NCI-H187 treated with DMSO at 0.1 percent for 48 hours (cell line): ENCODE measurements at regions not wholly inside any gene's neighbourhood (a gene's known extent, or its start where the extent isn't known, plus 50 kb on each side); places are given as distances from the start of the nearest gene placed in this dataset.

Experiments used
- DNase-seq: peaks from one replicate; lab custom pipeline; 2025; lab: John Stamatoyannopoulos, UW

DNA sequence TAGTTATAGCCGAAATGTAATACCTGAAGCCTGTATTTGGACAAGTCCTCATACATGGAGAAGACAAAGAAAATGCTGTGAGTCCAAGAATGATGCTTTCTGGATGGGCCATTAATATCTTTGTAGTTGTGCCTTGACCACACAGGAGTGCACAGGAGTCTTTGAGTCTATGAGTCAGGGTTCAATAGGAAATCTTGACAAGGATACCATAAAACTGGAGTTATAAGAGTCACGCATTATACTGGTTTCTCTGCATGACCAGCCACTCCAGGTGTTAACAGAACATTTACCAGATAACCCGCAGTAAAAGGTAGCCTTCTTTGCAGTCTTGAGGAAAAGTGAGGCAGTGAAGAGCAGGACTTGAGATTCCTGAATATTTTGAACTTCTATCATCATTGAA lies 464.6 kb upstream of the PKN2 start:
- no peak for DNase-seq

DNA sequence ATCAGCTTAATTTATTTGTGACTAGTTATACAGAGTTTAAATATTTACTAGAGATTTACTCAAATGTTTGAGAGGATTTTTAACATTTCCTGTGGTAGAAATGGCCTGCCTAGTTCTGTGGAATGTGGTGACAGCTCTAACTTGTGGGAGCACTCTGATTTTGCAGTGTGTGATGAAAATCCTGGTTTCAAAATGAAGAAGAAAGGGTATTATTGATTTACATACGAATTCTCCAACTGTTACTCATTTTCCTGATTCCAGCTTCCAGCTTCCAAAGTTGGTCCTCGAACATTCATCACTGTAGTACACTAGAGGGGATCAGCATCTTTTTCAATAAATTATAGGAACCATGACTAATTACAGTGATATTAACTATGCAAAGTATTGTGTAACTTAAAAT lies 462.7 kb upstream of the PKN2 start:
- DNase-seq, result no peak

DNA sequence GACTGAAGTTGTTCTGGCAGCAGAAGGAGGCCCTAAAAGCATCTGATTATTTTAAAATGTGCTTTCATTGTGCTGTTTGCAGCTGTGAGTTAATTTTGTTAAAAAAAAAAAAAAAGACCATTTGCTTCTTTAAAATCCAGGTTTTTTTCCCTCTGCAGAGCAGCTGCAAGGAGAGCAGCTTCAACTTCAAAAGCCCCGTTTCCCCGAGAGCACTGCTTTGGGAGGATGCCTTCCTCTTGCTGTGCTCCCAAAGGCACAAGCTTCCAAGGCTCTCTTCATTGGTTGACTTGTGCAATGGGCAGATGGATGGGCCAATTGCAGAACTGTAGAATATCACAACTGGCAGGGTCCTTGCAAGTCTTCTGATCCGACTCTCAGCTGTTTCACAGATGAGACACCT lies 459.2 kb upstream of the PKN2 start:
- no peak for DNase-seq

DNA sequence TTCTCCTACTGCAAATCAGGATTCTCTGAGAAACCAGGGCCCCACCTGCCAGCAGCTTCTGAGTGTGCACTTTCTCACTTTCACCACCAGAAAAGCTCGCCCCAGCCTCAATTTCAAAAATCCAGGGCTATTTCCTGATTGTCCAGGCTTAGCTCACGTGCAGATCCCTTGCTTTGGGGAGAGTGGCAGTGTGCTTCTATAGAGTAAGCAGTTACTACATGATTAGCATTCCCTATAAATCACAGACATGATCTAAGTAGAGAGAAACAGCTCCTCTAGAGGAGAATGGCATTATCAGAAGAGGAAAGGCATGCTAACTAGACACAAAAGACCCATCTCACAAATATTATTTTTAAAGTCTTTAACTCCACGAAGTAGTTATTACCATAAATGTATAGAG lies 456.0 kb upstream of the PKN2 start:
- no peak for DNase-seq

DNA sequence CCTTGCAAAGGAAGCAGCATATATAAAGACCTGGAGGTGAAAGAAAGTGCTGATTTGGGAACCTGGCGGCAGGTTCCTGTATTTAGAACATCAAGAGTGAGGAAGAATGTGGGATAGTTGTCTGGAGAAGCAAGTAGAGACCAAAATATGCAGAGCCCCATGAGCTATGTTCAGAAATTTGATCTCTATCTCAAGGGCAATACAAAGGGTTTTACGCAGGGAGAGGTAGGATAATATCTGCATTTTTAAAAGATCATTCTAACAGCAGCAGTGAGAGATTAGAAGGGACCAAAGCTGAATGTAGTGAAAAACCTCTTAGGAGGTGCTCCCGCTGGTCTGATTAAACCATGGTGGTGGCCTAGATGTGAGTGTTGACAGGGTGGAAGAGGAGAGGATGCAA lies 453.9 kb upstream of the PKN2 start:
- DNase-seq, result no peak

DNA sequence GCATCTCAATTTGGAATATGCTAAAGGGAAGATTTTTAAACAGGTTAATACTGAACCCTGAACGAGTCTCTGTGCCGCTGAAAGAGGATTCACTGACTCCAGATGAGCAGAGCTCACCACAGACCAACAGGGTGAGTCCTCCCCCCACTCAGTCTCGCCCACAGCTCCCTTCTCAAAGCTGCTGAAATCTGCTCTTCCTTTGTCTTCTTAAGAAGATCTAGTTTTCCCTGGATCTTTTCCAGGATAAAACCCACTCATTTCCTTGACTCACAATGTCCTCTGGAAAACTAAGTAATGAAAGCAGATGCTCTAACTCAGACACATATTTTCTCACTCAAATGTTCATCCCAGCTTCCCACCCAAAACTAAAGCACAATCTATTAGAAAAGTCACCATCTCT lies 447.0 kb upstream of the PKN2 start:
- DNase-seq, result no peak

DNA sequence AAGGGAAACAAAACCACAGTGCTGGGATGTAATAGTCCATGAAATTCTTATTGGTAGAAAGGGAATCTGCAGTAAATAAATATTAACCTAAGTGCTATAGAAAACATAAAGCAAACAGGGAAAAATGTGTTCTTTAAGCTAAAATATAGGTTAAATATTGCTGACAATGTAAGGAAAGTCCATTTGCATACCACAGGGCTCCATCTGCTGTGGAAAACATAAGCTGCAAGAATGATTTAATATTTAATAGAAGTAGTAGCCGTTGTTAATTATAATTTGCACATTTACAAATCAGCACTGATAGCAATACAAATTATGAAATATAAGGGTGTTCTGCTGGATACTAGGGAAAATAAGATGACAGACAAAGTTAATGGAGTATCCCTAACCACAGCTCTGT lies 444.9 kb upstream of the PKN2 start:
- DNase-seq, result no peak

DNA sequence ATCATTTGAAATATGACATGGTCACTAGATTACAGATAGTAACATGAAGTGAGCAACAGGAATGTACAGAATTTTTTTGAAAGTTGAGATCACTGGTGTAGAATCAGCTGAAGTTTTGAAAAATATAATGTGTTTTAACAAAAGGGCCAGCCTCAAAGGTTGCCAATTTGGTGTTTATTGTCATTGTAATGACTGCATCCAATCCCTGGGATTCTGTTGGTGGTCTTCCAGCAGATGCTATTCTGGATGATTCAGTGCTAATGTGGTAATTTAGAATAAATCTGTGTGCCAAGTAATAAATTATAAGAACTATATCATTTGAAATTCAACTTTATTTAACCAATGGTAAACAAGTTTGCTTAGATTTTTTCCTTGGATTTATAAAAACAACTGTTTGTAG lies 436.4 kb upstream of the PKN2 start:
- DNase-seq, result no peak

DNA sequence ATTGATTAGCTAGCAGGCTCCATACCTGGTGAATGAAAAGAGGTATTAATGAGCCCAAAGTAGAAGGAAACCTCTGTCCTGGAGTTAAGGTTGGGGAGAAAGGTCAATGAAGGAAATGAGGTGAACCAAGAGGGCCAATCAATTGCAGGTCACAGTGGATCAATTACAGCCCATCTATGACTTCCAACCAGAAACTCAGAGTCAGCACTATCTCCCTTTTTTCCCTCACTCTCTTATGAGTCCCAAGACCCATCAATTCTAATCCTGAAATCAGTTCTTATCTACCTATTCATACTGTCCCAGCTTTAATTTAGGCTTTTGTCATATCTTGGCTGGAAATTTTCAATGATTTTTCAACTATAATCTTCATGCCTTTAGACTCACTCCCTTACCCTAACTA lies 433.2 kb upstream of the PKN2 start:
- DNase-seq, result no peak

DNA sequence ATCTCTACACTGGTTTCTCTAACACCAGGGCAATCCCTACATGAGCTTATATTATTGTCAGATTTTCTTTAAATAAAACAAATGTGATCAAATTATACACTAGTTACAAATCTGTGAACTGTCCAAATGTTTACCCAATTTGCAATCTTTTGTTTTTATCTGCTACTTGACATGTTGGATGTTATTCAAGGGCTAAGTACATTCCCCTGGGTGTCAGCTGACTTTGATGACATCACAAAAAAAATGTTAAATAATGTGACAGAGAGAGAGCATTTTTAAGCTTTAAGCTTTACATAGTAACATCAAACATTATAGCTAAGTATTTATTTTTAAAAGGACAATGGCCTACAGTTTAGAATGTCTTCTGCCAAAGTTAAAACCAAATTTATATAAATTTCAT lies 431.3 kb upstream of the PKN2 start:
- no peak for DNase-seq

DNA sequence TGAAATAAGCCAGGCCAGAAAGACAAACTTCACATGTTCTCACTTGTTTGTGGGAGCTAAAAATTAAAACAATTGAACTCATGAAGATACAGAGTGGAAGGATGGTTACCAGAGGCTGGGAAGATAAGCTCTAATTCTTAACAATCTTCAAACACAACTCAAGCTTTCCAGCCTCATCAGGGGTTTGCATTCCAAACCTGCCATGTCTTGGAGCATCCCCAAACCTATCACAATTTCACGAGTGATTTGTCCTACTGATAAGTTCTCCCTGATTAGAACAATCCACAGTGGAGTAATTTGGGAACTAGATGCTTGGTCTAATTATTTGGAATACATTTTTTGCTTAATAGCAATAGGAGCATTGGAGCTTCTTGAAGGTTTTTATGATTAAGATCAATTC lies 418.5 kb upstream of the PKN2 start:
- DNase-seq, result no peak

DNA sequence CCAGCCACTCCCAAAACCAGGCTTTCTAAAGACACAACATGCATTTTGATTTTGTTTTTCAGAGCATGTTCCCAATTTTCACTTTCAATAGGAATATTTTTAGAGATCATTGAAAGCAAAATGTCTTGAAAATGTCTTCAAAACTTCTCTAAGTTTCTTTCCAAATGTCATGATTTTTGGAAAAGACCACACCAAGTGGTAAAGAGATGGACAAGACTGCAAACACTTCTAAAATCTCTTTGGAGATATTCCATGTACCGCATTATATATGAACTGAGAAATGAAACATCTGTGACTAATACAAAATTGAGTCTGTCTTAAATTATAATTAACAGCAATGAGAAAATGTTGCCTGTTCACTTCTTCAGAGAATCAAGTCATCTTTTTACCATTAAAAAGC lies 418.0 kb upstream of the PKN2 start:
- no peak for DNase-seq

DNA sequence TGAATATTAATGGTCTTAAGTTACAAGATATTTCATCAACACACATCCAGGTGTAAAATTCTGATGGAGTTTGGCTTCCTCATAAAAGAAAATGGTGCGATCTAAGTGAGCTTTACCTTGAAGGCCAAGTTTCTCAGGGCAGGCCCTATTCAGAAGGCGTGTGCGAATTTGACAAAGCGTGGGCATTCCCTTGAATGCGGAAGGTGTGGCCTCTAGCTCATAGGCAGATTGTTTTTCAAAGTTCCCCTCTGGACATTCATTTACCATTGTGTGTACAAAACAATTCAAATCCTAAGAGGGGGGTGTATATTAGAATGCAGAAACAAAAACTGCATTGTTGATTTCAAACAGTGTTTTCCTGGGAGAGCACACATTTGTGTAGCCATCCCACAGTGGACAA lies 411.9 kb upstream of the PKN2 start:
- no peak for DNase-seq

DNA sequence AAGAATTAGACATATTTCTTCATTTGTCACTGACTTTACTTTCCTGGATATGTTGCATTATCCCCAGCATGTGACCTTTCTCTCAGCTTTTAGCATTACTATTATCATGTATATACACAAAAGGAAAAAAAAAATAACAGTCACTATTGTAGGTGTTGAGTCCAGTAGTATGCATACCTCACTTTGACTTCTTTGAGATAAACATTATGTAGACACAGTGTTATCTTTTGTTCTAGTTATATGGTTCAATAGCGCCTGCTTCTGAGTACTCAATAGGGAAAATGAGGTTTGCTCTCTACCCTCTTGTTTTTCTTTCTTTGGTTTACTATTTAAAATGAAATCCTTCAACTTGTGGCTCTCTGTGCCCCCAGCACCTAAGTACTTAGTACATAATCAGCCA lies 409.6 kb upstream of the PKN2 start:
- DNase-seq, result no peak

DNA sequence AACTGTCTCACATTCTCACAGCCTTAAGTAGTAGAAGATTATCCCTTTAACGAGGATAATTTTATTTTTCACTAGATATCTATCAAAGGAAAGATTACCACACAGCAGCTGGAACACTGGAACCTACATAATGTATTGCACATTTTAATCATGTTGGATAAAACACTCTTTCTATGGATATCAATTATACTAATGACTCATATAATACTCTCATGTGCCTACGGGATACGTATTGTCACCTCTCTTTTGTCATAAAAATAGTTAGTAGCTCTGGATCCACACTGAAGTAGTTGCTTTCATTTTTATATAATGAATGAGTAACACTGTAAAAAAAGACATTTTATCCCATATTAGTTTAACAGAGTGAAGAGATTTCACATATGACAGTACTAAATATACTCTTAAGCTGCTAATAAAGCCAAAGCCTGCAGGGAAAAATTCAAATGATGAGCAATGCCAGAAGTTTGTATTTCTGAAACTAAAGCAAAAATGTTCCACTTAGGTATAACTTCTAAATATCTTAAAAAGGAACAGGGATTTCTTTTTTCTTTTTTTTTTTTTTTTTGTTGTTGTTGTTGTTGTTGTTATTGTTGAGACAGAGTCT lies 408.7 kb upstream of the PKN2 start:
- DNase-seq, result no peak

DNA sequence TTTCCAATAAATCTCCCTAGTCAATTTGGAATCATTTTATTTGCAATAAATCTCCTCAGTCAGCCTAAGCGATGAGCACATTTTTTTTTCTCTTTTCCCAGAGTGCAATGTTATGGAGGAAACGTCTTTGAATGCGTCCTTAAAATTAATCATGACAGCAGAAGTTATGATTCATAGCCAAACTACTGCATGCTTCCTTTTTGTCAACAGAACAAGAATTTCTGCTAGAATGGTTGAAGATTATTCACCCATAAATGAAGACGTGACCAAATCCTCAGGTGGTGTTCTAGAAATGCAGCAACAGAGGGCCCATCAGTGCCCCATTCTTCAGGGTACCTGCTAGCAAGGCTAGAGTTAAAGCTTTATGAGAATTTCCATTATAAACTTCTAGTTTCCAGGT lies 407.9 kb upstream of the PKN2 start:
- no peak for DNase-seq

DNA sequence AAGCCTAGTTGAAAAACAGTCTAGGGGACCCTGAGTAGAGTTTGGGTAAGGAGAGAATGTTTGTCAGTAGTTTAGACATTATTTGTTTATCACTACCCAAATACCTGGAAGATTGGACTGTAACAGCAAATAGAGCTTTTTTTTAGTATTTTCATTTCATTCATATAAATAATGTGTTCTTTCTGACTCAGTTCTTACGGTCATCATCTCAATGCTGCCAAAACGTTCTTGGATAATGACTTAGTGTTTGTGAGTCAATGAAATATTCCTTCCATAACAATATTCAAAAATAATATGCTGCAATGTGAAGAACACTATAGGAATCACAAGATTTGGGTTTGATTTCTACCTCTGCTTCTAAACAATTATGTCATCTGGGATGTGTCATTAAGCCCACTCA lies 400.0 kb upstream of the PKN2 start:
- DNase-seq, result no peak

DNA sequence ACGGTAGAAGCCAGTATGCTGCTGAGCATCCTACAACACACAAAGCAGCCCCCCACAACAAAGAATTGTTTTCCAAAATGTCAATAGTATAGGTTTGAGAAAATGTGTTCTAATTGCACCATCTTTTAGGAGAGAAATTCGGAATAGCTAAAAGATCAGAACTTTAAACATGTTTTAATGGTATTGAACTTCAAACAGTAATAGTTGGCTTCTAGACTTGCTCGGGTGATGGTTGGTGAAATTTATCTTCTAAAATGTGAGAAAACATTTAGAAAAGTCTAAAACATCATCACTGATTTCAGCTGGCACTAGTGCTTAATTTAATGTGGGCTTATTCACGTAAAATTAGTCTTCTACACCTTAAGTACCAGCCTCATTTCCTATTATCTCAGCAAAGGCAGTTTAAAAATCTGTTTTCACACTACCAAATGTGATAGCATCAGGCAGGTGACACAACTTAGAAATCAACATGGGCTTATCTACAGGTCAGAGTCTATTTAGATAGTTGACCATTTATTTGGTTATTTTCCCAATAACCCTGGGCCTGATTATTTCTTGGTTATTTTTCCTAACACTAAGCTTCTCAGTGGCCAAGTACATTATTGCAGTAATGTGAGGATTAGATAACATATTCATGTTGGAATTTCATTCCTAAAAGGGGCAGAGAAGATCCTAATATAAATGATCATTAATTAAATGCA lies 399.3 kb upstream of the PKN2 start:
- DNase-seq, result no peak

DNA sequence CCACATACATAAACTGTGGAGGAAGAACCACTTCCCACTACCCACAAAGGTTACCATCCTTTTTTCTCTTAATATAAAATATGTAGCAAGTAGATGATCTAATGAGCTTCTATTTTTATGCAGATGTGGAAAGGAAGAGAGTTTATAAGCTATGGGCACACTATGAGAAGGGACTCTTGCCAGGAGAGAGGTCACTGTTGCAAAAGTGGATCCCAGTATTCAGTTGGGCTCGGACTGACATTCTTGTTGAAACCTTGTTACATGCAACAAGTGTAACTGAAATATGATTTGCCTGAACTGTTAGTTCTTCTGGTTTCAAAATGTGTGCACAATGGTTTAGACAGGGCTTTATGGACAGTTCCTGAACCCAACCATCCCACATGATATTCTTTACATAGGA lies 397.4 kb upstream of the PKN2 start:
- no peak for DNase-seq

DNA sequence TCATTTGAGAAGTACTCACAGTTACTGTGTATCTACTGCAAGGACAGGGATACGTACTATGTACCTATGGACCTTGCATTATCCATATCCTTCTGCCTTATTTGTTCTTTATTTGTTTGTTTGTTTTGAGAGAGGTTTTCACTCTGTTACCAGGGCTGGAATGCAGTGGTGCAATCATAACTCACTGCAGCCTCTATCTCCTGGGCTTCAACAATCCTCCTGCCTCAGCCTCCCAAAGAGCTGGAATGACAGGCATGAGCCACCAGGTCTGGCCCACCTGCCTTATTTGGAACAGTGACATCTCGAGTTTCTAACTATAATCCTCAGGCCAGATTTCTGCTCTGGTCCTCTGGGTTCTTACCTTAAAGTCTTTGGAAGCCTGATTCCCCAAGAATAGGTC lies 395.5 kb upstream of the PKN2 start:
- DNase-seq, result no peak

DNA sequence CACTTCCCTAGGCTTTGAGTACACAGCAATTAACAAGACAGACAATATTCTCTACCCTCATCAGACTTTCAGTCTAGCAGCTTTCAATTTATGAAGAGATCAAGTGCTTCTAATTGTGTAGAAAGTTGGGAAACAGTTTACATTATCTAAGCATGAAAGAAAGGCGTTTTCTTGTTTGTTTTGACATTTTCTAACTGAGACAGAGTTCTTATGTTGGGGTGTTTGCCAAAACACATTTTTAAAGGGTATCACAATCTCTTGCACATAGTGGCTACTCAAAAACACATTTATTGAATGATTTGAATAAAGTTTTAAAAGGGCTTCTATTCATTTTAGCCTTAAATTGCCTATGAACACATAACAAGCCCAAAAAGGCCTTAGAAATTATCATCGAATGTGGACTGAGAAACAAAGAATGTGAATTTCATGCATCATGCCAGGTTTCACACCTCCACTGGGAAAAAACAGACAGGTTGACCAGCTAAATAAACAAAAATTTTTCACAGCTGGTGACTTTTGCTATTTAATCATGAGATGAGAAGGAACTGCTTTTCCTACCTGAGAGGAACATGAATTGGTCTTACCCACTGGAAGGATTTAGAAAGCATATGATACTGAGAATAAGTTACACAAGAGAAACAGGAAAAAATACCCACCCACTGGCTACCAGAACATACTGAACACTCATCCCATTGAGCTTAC lies 394.5 kb upstream of the PKN2 start:
- no peak for DNase-seq

DNA sequence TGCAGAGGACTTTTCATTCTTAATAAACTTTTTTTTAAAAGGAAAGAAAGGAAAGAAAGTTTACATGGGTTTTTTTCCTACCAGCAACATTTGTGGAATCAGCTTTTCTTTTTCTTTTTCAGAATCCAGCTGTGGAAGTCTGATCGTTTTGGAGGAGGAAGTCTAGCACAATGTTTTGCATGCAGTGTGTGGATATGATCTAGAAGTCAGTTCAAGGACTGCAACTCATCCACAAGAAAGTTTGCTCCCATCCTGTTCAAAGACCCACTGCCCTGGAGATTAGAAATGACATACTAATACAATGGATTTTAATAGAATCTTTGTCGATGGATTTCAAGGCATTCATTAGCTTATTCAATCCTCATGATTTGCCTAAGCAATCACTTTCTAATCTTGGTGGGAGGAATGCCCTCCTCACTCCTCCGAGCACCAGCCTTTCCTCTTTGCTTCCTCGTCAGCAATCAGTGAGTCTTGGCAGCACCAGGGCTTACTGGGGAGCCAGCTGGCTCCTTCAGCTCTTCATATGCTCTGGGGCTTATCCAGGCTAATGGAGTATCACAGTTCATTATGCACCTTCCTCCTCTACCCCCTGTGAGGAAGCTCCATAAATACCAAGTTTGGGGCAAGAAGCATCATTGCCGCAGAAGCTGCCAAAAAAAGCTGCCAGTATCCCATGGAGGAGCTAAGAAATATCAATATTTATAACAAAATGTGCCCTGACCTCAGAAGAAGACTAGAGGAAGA lies 392.3 kb upstream of the PKN2 start:
- DNase-seq, result no peak

DNA sequence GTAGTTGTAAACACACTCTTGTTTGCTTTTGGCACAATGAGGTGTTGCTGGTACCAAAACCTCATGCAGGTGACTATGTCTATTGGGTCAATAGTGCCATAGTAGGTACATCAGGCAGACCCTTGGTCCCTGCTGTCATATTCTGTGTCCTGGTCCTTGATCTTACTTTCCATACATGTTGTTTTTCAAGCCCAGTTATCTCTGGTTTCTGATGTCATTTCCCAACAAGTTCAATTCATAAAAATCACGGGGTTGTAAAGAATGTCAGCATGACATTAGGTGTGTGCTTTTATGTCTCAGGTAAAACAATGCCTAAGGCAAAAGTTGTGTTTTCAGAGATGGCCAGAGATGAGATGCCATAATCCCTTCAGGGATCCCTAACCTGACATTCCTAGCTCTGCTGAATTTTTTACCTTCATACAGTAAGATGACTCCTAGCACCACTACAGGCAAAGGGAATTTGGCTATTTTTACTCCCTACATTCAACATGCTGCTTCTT lies 390.3 kb upstream of the PKN2 start:
- no peak for DNase-seq
